ENCODE measurements at regions not wholly inside any gene's neighbourhood (a gene's known extent, or its start where the extent isn't known, plus 50 kb on each side); places are given as distances from the start of the nearest gene placed in this dataset.
"Not testable (repeated sequence)": the region's sequence is repeated elsewhere in the genome, so short reads cannot be mapped to it uniquely, and the experiment has no call there.

DNA sequence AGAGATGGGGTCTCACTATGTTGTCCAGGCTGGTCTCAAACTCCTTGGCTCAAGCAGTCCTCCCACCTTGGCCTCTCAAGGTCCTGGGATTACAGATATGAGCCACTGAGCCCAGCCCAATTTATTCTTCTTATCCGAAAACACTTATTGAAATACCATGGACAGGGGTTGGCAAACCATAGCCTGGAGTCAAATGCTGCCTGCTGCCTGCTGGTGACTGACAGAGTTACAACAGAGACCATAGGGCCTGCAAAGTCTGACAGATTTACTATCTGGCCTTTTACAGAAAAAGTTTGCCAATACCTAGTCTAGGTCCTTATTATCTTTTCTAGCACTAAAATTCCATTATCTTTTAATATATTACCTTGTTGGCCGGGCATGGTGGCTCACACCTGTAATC is 87.1 kb upstream of the ZNF281 start:
- Histone ChIP-seq H3K9me3 (ENCODE audit: control insufficient read depth, insufficient read depth, low read length) (no peaks in the 10 kb centered on the region), H3K9ac (ENCODE audit: low read depth, low read length) (no peak overlapping the region), H3K36me3 (ENCODE audit: insufficient read depth, low read length) (no peaks in the 10 kb centered on the region), H3K4me1 (ENCODE audit: insufficient read depth, low read length) (no peaks in the 10 kb centered on the region)

DNA sequence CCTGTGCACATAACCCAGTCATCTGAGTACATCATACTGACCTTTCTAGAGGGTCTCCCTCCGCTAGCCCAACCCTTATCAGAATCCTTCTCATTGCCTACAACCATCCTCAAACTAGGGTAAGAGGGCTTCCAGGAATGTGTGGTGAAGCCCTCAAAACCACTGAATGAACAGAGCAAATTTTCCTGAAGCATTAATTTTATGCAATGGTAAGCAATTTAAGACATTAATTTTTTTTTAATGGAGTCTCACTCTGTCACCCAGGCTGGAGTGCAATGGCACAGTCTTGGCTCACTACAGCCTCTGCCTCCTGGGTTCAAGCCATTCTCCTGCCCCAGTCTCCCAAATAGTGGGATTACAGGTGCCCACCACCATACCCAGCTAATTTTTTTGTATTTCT is 86.1 kb upstream of the ZNF281 start:
- Histone ChIP-seq H3K4me1 (ENCODE audit: insufficient read depth, low read length) (no peaks in the 10 kb centered on the region), H3K36me3 (ENCODE audit: insufficient read depth, low read length) (no peaks in the 10 kb centered on the region), H3K9ac (ENCODE audit: low read depth, low read length) (no peak overlapping the region), H3K9me3 (ENCODE audit: control insufficient read depth, insufficient read depth, low read length) (no peaks in the 10 kb centered on the region)

DNA sequence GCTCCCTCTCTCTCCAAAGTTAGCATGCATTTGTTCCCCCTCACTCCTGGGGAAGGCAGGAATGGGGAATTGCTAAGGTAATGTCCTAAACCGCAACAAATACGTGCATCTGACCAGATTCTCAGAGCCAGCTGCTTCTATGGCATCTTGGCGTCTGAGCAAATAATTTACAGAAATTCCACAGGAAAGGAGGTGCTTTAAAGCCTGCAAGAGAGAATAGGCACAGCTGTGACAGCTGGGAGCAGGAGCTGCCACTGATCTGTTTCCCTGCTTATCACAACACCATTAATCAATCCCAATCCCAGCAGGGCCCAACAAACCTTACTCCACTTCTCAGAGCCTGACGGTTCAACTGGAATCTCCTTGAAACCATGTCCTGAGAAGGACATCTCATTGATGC is 83.5 kb upstream of the ZNF281 start:
- Histone ChIP-seq H3K4me1 (ENCODE audit: insufficient read depth, low read length) (no peaks in the 10 kb centered on the region), H3K36me3 (ENCODE audit: insufficient read depth, low read length) (no peaks in the 10 kb centered on the region), H3K9me3 (ENCODE audit: control insufficient read depth, insufficient read depth, low read length) (no peaks in the 10 kb centered on the region), H3K9ac (ENCODE audit: low read depth, low read length) (no peak overlapping the region)

DNA sequence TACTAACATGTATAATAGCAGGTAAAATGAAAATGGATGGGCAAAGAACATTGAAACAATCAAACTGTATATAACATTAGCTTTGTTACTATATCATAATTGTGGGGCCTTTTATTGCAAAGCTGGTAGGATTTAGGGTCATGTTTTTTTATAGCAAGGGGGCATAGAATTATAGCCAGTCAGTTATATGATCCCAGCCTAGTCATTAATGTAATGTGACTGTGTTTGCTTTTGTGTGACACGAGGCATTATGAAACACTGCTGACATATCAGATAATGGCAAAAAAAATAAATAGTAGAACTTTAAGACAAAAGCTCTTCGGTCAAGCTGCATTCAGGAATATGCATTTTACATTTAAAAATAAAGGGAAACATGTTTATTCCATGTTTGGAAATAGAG is 81.3 kb upstream of the ZNF281 start:
- Histone ChIP-seq H3K4me1 (ENCODE audit: insufficient read depth, low read length) (no peaks in the 10 kb centered on the region), H3K9me3 (ENCODE audit: control insufficient read depth, insufficient read depth, low read length) (no peaks in the 10 kb centered on the region), H3K9ac (ENCODE audit: low read depth, low read length) (no peak overlapping the region), H3K36me3 (ENCODE audit: insufficient read depth, low read length) (no peaks in the 10 kb centered on the region)

DNA sequence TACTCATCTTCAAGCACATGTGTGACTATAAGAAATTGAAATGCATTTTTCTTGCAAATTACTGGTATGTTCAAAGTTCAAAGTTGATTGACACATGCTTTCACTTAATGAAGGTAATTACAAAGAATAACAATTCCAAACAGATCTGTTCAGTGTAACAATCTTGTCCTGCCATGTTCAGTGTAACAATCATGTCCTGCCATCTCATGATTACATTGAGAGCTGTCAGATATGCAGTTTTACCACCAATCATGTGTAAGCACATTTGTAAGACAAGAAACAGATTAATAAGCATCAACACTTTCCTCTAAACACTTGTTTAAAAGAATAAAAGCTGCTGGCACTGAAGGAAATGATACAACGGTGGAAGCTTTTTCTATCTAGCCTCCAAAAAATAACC is 80.3 kb upstream of the ZNF281 start:
- Histone ChIP-seq H3K4me1 (ENCODE audit: insufficient read depth, low read length) (no peaks in the 10 kb centered on the region), H3K9me3 (ENCODE audit: control insufficient read depth, insufficient read depth, low read length) (no peaks in the 10 kb centered on the region)

DNA sequence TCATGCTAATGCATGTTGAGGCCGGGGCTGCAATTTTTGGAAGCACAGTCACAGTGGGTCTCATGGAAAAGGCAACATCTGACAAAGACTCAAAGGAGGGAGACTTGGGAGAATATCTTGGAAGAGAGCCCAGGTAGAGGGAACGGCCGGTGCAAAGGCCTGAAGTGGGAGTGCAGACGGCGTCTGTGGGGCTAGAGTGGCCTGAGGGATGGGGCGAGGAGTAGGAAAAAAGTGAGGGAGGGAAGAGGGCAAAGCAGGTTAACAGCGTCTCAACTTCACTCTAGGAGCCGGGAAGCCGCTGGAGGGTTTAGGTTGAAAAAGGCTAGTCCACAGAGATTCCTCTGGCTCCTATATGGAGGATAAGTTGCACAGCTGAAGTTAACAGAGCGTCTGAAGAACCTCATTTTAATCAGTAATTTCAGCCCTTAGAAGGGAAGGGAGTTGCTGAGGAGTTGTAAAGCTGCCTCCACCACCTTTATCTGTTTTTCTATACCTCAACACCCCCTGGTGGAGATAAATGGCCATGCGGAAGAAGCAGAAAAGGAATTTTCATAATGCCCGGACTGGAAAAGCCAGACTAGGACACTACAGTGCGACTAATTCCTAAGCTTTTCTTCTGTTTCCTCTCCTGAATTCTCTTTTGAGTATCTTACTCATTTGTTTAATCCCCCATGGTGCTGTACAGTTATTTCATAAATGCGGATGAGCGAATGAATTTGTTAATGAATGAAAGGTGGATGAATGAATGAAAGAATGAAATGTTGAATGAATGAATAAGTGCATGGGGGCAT is 78.7 kb upstream of the ZNF281 start:
- Histone ChIP-seq H3K9me3 (ENCODE audit: control insufficient read depth, insufficient read depth, low read length) (no peaks in the 10 kb centered on the region), H3K9ac (ENCODE audit: low read depth, low read length) (peak overlapping the region; percentile 50; the same call in 1 of the 2 replicates), H3K36me3 (ENCODE audit: insufficient read depth, low read length) (no peaks in the 10 kb centered on the region)

More for the DNA sequence above, 80.3 kb upstream of the ZNF281 start:
- H3K9ac ChIP-seq (ENCODE audit: low read depth, low read length), result no peak overlapping the region
- H3K36me3 ChIP-seq (ENCODE audit: insufficient read depth, low read length), result no peaks in the 10 kb centered on the region

DNA sequence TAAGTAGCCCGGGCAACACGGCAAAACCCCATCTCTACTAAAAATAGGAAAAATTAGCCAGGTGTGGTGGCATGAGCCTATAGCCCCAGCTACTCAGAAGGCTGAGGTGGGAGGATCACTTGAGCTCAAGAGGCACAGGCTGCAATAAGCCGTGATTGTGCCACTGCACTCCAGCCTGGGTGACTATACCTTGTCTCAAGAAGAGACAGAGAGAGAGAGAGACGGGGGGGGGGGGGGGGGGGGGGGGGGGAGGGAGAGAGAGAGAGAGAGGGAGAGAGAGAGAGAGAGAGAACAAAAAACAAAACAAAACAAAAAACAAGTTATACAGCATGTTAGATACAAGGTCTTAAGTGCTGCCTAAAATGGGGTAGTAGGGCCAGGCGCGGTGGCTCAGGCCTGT is 77.8 kb upstream of the ZNF281 start:
- Histone ChIP-seq H3K9me3 (ENCODE audit: control insufficient read depth, insufficient read depth, low read length) (no peaks in the 10 kb centered on the region), H3K4me1 (ENCODE audit: insufficient read depth, low read length) (peaks cover 16% of the 10 kb centered on the region), H3K9ac (ENCODE audit: low read depth, low read length) (no peak overlapping the region), H3K36me3 (ENCODE audit: insufficient read depth, low read length) (no peaks in the 10 kb centered on the region)

More for the DNA sequence above, 78.7 kb upstream of the ZNF281 start:
- H3K4me1 ChIP-seq (ENCODE audit: insufficient read depth, low read length), result peaks cover 10% of the 10 kb centered on the region

DNA sequence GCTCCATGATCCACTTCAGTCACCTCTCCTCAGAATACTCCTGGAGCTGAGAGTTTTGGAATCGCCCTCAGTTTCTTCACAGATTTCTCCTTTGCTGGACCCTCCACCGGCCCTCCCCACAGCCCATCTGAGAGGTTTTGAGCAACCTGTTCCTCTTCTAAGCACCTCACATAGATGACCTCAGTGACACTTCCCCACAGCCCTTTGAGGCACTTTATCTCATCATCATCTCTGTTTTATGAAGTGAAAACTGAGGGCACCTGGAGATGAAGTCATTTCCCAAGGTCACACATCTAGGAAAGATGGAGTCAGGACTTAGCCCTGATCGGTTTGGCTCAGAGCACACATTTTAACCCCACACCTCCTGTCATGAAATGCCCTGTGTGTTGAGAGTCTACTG is 76.8 kb upstream of the ZNF281 start:
- peaks cover 16% of the 10 kb centered on the region for H3K4me1 ChIP-seq (ENCODE audit: insufficient read depth, low read length)
- no peaks in the 10 kb centered on the region for H3K9me3 ChIP-seq (ENCODE audit: control insufficient read depth, insufficient read depth, low read length)
- H3K36me3 ChIP-seq (ENCODE audit: insufficient read depth, low read length), result no peaks in the 10 kb centered on the region
- H3K9ac ChIP-seq (ENCODE audit: low read depth, low read length), result no peak overlapping the region

DNA sequence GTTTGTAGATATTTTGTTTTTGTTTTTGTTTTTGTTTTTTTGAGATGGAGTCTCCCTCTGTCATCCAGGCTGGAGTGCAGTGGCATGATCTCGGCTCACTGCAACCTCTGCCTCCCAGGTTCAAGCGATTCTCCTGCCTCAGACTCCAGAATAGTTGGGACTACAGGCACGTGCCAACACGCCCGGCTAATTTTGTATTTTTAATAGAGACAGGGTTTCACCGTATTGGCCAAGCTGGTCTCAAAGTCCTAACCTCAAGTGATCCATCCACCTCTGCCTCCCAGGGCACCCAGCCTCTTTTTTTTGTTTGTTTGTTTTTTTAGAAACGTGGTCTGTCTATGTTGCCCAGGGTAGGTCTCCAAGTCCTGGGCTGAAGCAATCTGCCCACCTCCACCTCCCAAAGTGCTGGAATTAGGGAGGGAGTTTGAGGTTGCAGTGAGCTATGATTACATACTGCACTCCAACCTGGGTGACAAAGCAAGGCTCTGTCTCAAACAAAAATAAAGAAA is 74.7 kb upstream of the ZNF281 start:
- not testable (repeated sequence) for H3K9me3 ChIP-seq (ENCODE audit: control insufficient read depth, insufficient read depth, low read length); H3K36me3 ChIP-seq (ENCODE audit: insufficient read depth, low read length); H3K9ac ChIP-seq (ENCODE audit: low read depth, low read length)
- peaks cover 16% of the 10 kb centered on the region for H3K4me1 ChIP-seq (ENCODE audit: insufficient read depth, low read length)

DNA sequence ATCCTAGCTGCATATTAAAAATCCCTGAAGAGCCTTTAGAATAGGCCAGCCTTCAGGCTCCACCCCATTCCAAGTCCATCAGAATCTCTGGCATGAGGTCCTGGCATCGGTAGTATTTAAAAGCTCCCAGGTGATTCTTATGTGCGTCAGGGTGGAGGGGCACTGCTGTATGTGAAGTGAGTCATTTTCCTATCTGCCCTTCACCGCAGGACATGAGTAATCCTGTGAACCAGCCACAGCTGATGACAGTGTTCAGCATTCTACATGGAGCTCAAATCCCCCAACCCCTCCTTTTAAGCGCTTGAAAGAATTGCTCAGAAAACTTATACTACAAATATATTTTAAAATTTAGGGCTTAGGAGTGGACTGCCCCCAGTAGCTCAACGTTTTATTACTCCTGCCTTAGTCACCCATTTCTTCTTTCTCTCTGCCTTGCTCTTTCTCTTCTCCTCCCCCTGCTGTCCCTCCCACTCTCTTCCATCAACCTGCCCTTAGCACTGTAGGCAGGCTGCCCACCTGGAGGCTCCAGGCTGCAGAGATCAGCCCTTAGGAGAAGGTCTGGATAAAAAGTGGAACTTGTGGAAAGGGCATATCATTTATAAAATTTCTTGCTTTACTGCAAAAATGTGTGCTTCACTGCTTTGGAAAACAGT is 73.8 kb upstream of the ZNF281 start:
- no peak overlapping the region for H3K9ac ChIP-seq (ENCODE audit: low read depth, low read length)
- H3K36me3 ChIP-seq (ENCODE audit: insufficient read depth, low read length), result no peaks in the 10 kb centered on the region
- peaks cover 16% of the 10 kb centered on the region for H3K4me1 ChIP-seq (ENCODE audit: insufficient read depth, low read length)
- no peaks in the 10 kb centered on the region for H3K9me3 ChIP-seq (ENCODE audit: control insufficient read depth, insufficient read depth, low read length)

DNA sequence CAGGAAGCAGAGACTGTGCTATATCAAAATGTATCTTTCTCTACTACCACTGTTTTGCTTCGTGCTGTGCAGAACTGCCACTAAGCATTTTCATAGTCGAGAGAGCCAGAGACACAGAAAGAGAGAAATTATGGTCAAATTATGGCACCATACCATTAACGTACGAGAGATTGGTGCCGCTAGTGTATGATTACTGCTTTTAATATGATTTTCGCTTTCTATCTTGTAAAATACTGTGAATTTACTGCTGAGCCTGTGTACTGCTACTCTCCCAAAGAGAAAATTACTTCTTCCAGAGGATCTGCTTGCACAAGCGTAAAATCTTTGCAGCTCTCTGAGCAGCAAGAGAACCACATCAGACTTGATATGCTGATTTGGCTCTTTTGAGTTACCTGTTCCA is 71.1 kb upstream of the ZNF281 start:
- Histone ChIP-seq H3K9me3 (ENCODE audit: control insufficient read depth, insufficient read depth, low read length) (no peaks in the 10 kb centered on the region), H3K36me3 (ENCODE audit: insufficient read depth, low read length) (no peaks in the 10 kb centered on the region), H3K4me1 (ENCODE audit: insufficient read depth, low read length) (peaks cover 16% of the 10 kb centered on the region), H3K9ac (ENCODE audit: low read depth, low read length) (no peak overlapping the region)

DNA sequence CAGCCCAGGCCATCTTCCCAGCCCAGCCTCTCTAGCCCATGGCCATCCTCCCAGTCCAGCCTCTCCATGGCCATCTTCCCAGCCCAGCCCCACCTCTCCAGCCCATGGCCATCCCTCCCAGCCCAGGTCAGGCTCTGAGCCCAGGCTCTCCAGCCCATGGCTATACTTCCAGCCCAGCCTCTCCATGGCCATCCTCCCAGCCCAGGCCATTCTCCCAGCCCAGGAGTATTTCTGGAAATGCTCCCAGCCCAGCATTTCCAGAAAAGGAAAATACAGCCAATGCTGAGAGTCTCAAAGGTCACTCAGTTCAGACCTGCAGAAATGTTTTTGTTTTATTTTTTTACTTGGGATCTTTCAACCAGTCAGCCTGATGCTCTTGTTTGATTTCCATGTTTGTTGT is 70.0 kb upstream of the ZNF281 start:
- H3K36me3 ChIP-seq (ENCODE audit: insufficient read depth, low read length), result no peaks in the 10 kb centered on the region
- H3K9ac ChIP-seq (ENCODE audit: low read depth, low read length), result no peak overlapping the region
- peaks cover 16% of the 10 kb centered on the region for H3K4me1 ChIP-seq (ENCODE audit: insufficient read depth, low read length)
- no peaks in the 10 kb centered on the region for H3K9me3 ChIP-seq (ENCODE audit: control insufficient read depth, insufficient read depth, low read length)

DNA sequence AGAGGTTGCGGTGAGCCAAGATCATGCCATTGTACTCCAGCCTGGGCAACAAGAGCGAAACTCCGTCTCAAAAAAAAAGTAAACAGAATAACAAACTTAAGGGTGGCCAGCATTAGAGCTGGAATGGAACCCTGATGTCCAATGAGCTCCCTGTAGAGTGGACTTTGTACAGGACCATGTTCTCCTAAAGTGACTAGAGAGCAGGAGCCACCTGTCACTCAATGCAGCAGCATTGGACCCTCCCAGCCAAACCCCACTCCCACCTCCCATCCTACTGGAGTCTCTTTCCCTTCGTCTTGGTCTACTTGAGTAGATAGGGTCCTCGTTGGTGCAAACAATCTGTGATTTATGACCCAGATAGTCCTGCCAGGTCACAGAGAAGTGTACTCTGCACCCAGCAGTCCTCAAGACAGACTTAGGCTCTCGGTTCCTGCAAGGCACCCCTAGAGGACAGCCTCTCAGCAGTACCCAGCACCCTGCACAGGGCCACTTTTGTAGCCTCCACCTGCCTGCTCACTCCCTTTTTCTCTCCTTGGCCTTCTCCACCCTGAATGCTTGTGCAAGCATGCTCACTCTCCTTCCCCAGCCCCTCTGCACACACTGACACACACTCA is 69.2 kb upstream of the ZNF281 start:
- Histone ChIP-seq H3K36me3 (ENCODE audit: insufficient read depth, low read length) (peaks cover 2% of the 10 kb centered on the region; the same call in 1 of the 2 replicates), H3K4me1 (ENCODE audit: insufficient read depth, low read length) (peaks cover 12% of the 10 kb centered on the region; the same call in 1 of the 2 replicates), H3K9me3 (ENCODE audit: control insufficient read depth, insufficient read depth, low read length) (no peaks in the 10 kb centered on the region), H3K9ac (ENCODE audit: low read depth, low read length) (no peak overlapping the region)

DNA sequence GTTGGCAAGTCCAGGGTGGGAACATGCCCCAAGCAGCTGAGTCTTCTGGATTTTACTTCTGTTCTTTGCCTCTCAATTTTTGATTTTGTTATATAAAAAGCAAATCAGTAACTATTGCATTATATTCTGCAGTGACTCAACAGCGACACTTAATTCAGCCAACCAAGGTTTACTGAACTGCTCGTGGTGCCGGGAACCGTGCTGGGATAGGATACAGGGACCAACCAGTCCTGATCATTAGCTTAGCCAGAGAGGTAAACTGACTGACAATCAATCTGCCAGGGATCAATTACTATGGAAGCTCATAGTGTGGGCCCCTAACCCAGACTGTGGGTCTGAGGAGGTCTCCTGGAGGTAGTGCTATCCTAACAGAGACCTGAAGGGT is 68.4 kb upstream of the ZNF281 start:
- Histone ChIP-seq H3K4me1 (ENCODE audit: insufficient read depth, low read length) (peaks cover 3% of the 10 kb centered on the region; the same call in 1 of the 2 replicates), H3K9me3 (ENCODE audit: control insufficient read depth, insufficient read depth, low read length) (no peaks in the 10 kb centered on the region), H3K9ac (ENCODE audit: low read depth, low read length) (no peak overlapping the region), H3K36me3 (ENCODE audit: insufficient read depth, low read length) (peaks cover 2% of the 10 kb centered on the region; the same call in 1 of the 2 replicates)

DNA sequence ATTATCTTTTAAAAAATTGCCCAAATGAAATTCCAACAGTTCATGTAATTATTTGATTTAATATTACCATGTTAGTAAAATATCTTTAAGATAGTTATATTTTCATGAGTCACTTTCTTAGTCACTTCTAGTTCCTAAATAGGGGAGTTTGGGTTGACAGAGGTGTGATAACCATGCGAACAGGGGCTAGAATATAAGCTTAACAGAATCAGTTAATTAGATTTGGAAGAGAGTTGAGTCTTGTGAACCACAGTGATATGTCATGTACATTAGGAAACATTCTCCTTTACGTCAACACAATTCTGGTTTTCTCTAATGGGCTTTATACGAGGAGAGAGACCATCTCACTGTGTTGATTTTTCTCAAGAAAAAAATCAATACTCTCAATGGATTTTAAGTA is 64.8 kb upstream of the ZNF281 start:
- no peak overlapping the region for H3K9ac ChIP-seq (ENCODE audit: low read depth, low read length)
- no peaks in the 10 kb centered on the region for H3K9me3 ChIP-seq (ENCODE audit: control insufficient read depth, insufficient read depth, low read length)
- peaks cover 2% of the 10 kb centered on the region; the same call in 1 of the 2 replicates for H3K36me3 ChIP-seq (ENCODE audit: insufficient read depth, low read length)
- no peaks in the 10 kb centered on the region for H3K4me1 ChIP-seq (ENCODE audit: insufficient read depth, low read length)
